Anterior cingulate cortex (tissue), 58 donors: ENCODE measurements at regions not wholly inside any gene's neighbourhood (a gene's known extent, or its start where the extent isn't known, plus 50 kb on each side); places are given as distances from the start of the nearest gene placed in this dataset.
"Not testable (repeated sequence)": the region's sequence is repeated elsewhere in the genome, so short reads cannot be mapped to it uniquely, and the experiment has no call there.

Source experiments
- DNase-seq, 58 donors: peaks; one replicate each; lab custom pipeline; 2025; lab: John Stamatoyannopoulos, UW

DNA sequence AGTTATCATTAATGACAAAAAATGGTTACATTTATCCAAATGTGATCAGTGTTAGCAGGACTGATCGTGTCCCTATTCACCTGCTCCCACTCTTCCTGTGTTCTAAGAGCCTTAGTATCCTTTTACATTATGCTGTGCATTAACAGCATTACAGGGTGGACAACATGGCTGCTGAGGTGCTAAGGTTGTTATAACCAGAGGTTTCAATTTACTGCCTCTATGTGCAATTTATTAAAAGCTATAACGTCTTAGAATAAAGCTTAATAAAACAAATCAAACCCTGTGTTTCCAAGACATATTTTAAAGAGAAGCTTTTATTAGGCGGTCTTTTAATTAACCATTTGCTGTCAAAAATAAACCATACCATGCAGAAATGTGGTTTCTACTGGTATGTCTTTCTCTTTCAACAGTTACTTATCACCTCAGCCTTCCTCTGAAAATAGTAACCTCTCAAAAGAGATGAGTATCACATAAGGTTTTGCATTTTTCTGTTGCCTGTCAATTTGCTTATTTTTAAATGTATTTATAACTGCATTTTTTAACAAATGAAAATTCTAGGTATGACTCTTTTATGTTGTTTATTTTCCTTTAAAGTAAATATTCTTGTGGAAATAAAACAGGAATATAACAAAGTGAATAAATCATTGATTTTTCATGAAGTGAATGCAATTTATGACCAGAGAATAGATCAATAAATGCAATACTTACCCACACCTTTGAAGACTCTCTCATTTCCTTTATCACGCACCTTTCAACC is 849.8 kb upstream of the SORCS1 start:
- DNase-seq: no peak

DNA sequence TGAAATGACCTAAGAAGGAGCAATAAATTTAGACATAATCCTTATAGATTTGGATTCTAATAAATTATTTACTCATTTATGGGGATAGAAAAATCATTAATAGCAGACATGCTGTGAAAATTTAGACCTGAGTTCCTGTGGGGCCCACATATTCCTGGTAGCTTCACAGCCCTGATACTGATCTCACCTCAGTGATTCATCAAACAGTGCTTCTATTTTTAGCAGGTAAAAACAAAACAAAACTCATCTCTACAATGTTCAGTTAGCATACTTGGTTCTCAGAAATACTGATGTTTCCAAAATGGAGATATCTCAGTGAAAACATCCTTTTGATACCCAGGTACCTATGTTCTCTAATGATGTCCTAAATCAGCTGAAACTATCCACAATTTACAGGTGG is 841.1 kb upstream of the SORCS1 start:
- no peak for DNase-seq

DNA sequence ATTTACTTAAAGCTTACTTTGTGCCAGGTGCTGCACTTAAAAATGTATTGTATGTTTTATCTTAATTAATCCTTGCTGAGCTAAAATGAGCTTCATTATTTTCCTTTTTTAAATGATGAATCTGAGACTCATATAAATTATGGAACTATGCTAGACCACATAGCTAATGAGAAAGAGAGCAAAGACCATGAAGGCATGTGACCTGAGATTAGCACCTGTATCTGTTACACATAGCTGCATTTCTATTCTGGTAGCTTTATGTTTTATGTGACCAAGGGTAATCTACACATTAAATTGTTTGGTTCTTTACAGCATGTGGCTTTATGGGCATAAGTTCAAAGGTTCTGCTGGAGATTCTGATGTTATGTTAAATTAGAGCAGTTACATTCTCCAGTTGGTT is 839.1 kb upstream of the SORCS1 start:
- DNase-seq: no peak

DNA sequence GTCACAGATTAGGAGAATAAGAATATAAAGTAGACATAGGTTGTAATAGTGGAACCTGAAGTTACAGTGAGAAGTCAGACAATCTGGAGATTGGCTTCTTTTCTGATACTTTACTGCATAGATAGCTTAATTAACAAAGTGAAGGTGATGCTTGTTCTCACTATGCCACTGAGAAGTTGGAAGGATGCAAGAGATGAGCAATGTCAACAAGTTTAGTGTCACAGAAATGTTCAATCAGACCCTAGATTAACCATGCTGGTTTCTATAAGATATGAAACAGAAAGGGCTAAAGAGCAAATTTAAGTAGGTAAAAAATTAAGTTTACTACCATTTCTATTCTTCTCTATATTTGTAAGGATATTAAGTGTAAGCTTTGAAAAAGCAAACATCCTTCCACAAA is 838.6 kb upstream of the SORCS1 start:
- DNase-seq: no peak

DNA sequence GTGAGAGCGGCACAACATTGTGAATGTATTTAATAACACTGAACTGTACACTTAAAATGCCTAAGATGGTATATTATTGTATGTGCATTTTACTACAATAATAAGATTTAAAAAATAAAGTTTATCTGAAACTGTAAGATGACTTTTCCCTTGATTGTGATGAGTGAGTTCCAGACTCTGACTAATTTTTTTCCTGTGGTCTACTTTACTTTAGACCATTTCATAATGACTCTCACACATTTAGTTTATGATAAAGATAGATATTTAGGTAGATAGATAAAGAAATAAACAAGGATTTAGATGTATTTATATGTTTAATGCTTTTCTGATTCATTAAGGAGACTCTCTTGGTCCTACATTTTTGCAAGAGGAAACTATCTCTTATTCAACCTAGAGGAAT is 835.9 kb upstream of the SORCS1 start:
- DNase-seq: no peak

DNA sequence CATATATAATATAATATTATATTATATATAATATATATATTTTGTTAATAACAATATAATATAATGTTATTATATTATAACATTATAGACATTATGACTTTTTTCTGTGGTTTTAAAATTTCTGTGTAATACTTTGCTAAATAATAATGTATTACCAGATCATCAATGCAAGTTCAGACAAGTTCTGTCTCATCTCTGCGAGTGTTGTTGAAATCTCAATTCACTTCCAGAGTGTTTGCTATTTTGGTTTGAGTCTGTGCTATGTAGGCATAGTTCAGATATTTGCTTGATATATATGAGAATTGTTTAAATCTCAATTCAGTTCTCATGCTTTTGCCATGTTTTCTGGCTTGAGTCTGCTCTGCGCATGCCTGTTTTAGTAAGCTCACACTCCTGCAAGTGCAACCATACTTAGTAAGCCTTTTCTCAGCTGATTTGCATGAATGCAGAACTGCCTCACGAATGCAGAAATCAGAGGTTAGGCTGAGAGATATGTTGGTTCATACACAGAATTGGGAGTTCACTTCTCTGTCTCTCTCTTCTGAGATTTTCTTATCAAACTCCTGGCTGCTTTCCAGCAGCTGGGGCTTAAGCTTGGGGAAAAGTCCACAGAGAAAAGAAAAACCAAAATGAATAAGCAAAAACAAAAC is 830.2 kb upstream of the SORCS1 start:
- DNase-seq: no peak

DNA sequence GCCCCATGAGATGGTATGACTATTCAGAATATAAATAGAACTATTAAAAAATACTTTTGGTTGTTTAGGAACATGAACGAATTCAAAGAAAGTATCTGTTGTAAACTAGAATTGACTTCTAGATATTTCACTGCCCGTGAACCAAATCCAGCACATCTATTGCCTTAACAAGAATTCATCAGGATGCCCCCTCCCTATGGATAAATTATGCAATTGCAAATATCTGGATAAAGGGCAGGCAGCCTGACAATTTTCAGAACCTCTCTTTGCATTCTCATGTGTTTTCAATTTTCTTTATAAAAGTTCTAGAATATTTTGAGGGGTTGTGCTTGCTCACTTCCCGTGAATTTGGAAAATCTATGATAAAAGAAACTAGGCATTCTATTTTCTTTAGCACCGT is 822.1 kb upstream of the SORCS1 start:
- no peak for DNase-seq

DNA sequence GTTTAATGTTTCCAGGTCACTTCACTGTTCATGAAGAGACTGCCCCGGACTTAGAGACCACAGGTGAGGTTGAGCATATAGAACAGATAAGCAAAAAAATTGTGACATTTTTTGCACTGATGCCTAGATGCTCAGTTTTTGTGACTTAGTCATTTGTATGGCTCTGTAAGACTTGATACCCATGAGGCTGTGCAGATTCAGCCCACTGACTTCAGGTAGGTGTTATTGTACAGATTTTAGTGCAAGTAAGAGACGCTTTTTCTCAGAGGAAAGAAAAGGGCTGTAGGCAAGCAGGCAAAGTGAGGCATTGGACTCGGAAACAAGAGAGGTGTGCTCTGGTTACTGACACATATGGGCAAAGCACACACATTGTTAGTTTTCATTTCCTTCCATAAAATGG is 820.1 kb upstream of the SORCS1 start:
- no peak for DNase-seq

DNA sequence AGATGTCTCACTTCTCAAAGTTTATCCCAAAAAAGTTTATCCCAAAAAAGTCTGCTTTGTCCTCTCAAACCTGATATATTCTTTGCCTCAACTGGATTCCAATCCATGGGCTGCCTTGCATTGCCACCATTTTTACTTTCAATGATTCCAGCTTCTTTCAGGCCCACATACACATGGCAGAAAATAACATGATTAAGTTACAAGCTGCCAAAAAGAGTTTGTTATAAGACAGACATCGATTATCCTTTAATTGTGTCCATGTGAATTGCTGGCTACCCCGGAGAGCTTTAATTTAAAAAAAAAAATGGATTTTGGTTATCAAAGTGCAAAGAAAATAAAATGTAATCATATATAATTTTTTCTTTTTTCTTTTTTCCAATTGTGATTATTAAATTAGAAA is 819.6 kb upstream of the SORCS1 start:
- DNase-seq: no peak

DNA sequence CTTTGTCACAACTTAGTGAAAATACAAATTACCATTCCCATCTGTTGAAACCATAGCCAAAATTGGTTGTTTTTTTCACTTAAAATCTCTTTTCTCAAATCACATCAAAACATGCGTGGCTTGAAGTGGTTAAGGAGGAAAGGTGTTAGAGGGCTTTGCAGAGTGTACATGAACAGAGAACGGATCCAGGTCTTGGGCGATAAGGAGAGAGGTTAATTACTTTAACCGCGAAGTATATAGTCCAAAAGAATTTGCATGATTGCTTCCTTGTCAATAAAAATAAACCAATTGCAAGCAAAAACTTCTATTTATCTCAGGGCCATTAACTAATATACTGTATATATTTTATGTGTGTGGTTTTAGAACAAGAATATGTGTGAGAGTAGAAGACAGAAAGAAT is 813.9 kb upstream of the SORCS1 start:
- no peak for DNase-seq

DNA sequence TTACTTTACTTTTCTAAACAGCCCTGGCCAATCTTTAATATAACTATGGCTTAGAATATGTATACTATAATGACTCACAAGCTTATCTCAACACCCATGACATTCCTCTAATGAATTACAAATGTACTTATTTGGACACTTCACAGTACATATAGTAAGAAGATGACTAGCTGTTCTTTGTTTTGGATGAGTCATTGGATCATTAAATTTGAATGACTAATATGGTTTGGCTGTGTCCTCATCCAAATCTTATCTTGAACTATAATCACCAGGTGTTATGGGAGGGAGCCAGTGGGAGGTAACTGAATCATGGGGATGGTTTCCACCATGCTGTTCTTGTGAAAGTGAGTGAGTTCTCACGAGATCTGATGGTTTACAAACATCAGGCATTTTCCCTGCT is 807.5 kb upstream of the SORCS1 start:
- DNase-seq: no peak

DNA sequence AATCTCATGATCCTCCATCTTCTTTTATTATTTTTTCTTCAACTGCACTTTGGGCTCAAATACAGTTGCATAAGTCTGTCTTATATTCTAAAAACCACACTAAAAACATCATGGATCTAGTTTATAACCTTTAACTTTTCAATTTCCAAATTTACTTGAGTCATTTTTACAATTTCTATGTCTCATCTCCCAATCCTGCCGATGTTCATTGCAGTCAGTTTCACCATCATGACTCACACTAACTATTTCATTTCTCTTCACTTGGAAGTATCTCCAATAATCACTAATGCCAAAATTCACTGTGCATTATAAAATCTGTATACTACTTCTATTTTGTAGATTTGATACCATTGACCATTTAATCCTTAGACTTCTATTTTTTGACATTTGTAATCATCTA is 806.9 kb upstream of the SORCS1 start:
- no peak for DNase-seq

DNA sequence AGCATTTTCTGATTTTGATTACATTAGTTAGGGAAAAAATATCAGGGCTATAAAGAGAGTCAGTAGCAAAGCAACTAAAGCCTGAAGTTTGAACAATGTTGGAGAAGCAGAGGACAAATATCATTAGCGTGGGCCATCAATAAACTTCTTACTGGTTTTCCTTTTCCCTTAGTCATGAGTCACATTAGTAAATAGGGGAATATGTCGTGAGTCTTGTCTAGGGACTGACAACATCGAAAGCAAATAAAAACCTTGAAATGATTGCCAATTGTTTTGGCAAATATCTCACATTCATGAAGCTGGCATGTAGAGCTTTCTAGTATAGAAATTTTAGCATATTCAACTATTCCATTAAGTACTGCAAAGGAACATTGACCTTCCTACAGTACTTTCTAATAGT is 806.0 kb upstream of the SORCS1 start:
- DNase-seq: no peak

DNA sequence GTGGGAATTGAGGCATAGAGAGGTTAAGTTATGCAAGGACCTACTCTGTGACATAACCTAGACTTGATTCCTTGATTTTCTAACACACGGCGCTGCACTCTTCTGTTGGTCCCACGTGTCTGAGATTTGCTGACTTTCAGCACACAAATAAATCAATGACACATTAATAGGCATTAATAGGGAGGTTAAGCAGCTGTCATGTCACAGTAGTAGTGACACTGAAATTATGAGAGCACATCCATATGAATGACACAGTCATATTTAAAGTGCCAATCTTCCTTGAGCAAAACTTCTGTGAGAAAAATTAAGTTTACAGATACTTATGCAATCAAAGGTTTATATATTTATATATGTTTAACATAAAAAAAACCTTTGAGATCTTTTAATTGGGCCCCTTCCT is 805.4 kb upstream of the SORCS1 start:
- DNase-seq: no peak

DNA sequence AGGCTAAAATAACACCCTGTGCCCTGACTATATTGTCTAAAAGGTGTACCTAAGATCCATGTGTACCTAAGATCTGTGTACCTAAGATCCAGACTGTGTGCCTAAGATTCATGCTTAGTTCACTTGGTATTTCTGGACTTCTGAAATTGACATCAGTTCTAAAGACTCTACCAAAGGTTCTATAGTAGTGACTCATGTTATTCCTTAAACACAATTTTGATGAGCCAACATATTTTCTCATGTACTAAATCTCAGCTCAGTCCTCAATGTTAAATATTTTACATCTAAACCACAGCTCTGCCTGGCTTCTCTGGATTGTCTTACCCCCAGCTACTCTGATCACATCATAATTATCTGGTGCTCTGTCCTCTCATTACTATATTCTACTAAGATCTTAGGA is 802.3 kb upstream of the SORCS1 start:
- no peak for DNase-seq

DNA sequence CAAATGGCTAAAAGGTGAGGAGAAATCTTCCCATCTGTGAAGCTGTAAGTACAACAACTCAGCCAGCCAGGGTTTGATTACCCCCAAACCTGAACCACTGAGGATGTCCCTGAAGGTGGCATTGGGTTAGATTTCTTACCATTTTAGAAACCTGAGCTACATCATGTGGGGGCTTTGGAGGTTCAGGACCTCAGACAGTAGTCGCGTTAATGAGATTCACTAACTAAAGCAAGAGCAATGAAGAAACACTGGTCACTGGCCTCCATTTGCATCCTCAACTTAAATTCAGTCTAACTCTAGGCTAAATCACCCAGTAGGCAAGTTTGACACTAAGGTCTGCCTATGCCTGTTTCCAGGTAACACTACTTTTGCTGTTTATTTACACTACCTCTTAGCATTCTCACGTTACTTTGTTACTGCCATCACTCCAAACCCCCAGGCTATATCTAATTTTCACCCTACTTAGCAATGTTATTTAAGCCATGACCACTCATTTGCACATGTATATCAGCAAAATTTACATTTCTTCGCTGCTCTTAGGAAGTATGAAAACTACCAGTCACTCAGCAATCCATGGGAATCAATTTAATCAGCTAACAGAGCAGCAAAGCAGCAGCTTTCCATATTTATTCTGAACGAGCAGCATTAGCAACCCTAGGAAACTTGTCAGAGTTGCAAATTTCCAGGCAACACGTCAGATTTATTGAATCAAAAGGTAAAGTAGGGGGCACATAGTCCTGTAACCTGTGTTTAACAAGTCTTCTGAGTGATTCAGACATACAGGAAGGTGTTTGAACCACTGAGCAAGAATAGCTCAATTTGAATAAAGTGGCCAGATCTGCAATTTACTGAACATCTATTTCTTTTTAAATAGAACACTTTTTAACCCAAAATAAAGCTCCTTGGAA is 788.4 kb upstream of the SORCS1 start:
- DNase-seq: no peak

DNA sequence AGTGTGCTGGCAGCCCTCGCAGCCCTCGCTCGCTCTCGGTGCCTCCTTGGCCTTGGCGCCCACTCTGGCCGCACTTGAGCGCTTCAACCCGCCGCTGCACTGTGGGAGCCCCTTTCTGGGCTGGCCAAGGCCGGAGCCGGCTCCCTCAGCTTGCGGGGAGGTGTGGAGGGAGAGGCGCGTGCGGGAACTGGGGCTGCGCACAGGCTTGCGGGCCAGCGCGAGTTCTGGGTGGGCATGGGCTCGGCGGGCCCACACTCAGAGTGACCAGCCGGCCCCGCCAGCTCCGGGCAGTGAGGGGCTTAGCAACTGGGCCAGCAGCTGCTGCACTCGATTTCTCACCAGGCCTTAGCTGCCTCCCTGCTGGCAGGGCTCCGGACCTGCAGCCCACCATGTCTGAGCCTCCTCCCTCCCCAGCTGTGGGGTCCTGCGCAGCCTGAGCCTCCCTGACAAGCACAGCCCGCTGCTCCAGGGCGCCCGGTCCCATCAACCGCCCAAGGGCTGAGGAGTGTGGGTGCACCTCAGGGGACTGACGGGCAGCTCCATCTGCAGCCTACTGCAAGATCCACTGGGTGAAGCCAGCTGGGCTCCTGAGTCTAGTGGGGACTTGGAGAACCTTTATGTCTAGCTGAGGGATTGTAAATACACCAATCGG is 786.0 kb upstream of the SORCS1 start:
- DNase-seq: not testable (repeated sequence)

DNA sequence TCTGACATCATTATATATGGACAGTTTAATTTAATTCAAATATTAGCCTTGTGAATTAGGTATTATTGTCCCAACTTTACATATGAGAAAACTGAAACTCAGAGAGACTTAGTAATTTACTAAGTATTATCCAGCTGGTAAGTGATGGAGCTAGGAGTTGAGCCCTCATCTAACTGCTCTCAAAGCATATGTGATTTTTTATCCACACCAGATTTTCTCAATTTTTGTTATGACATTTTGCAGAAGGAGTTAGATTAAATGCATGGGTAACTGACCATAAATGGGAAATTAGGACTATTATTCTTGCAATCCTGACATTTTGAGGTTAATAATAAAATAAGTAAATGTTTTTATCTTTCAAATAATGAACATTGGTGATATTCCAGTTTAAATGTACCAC is 778.3 kb upstream of the SORCS1 start:
- no peak for DNase-seq

DNA sequence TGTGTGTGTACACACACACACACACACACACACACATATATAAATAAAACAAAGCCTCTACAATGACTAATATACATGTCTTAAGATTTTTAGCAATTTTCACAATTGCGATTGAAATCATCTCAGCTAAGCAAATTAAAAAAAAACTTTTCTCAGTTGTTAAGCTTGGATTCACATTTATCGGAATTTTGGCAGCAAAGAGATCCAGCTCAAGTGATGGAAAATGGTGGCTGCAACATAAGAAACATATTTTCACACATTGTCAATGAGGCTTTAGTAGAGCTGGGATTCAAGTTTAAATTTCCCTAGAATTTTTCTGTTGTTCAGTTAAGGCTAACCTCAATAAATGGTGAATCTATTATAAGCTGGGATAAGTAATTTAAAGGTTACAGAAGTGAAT is 768.6 kb upstream of the SORCS1 start:
- DNase-seq: no peak

DNA sequence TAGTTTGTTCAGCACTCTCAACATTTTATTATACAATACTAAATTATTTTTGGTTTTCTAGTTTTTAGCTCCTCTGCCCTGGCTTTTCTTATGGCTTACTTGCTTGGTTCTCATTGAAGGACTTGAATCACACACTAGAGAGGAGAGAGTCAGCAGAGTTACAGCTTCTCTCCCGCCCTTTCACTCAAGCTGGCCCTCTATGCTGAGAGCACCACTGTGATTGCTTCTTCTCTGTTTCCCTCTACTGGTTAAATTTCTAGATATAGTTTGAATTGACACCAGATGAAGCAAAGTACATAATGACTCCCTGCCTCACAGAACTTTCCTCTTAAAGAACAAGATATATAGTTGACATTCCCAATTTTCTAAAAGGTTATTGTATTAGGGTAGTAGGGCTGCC is 767.3 kb upstream of the SORCS1 start:
- DNase-seq: no peak

DNA sequence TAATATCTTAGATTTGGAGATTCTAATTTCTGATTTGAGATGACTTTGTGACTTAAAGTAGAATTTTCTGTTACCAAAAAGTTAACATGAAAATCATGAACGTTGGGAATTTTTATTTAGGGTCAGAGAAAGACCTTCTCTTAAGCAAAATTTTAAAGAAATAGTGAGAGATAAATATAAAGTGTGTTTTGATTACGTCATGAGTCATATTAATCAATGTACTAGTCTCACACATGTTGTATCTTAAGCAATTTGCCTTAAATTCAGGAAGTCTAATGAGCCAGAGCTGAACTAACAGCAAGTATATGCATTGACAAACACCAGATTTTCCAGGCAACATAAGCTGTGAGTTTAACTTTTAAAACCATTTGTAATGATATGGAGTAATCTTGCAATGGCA is 765.5 kb upstream of the SORCS1 start:
- DNase-seq: no peak
